DND-41 (cell line): ENCODE measurements at regions not wholly inside any gene's neighbourhood (a gene's known extent, or its start where the extent isn't known, plus 50 kb on each side); places are given as distances from the start of the nearest gene placed in this dataset.

ENCODE experiments used
- CTCF ChIP-seq: IDR thresholded peaks from 2 replicates; pipeline ENCODE4 v1.5.1; 2012; ENCODE audit warnings: borderline replicate concordance, low read length, moderate library complexity, mild to moderate bottlenecking; ENCODE audit not compliant: poor library complexity, severe bottlenecking; ENCODE audit errors: extremely low read depth
- EZH2 ChIP-seq: IDR thresholded peaks from 3 replicates; pipeline ENCODE4 v1.6.1; 2012; ENCODE audit warnings: borderline replicate concordance, low read depth, mild to moderate bottlenecking, moderate library complexity, low read length, inconsistent platforms; ENCODE audit not compliant: severe bottlenecking

DNA sequence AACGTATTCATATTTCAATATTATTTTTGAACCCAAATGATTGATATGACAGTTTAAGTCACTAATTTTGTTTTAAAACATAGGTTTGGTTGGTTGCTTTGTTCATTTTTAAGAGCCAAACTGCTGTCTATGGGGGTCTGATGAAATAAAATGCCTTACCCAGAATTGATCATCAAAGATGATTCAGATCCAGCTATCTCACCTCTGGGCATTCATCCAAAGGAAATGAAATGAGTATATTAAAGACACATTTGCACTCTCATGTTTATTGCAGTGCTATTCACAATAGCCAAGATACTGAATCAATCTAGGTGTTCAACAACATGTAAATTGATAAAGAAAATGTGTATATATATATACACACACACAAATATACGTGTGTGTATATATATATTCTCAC, 326.9 kb upstream of the GULP1 start:
- TF ChIP-seq CTCF (no peak), EZH2 (no peak)
